ENCODE measurements at regions not wholly inside any gene's neighbourhood (a gene's known extent, or its start where the extent isn't known, plus 50 kb on each side); places are given as distances from the start of the nearest gene placed in this dataset.

GRCh38 chr9:14451949-14452348 is 138.0 kb upstream of the NFIB start:
- BruUV-seq (replicated peaks) = no TSS peak
- no peak for TF ChIP-seq ELF1 (IDR thresholded peaks at IDR 0.05; ENCODE audit: borderline replicate concordance, low read depth)
- no peak for TF ChIP-seq EGR1 (IDR thresholded peaks at IDR 0.05; ENCODE audit: low read depth)
- TF ChIP-seq SP1 (IDR thresholded peaks at IDR 0.05; ENCODE audit: low read depth) = no peak
- TF ChIP-seq POLR2A (IDR thresholded peaks at IDR 0.05; ENCODE audit: borderline replicate concordance, extremely low read depth, insufficient read depth, insufficient read length) = no peak
- TF ChIP-seq YY1 (IDR thresholded peaks at IDR 0.05; ENCODE audit: extremely low read depth, insufficient replicate concordance, low read depth, low read length) = no peak
- no peak for TF ChIP-seq CEBPB (IDR thresholded peaks at IDR 0.05; ENCODE audit: low read depth)
- H3K27ac ChIP-seq (ENCODE audit: low read depth, low read length) = no peak overlapping the region
- H3K27me3 ChIP-seq (ENCODE audit: insufficient read depth, low read length) = peaks cover 35% of the 10 kb centered on the region
- H3K4me1 ChIP-seq (ENCODE audit: control insufficient read depth in 1 of 2, insufficient read depth in 2 of 2, low read length in 2 of 2) = no peaks in the 10 kb centered on the region
- H4K20me1 ChIP-seq (ENCODE audit: insufficient read depth) = no peaks in the 10 kb centered on the region
- DNase-seq (ENCODE audit: low read depth, low spot score) = no peak
- no peak overlapping the region for H3K4me3 ChIP-seq (replicated peaks in 1 of 2; ENCODE audit: low read depth in 1 of 2, low read length in 2 of 2)
- ChIA-PET POLR2A (no interaction called here), CTCF (no interaction called here), RAD21 (ENCODE audit: low non-redundant PET in 1 of 2, low total read pairs in 2 of 2, uncharacterized antibody in 2 of 2, unreplicated experiment in 2 of 2) (no interaction called here)
- H3K79me2 ChIP-seq (ENCODE audit: insufficient read depth, low read length) = no peaks in the 10 kb centered on the region
- no peaks in the 10 kb centered on the region for H3K9me3 ChIP-seq (ENCODE audit: control insufficient read depth in 1 of 2, insufficient read depth in 1 of 2, low read depth in 1 of 2, low read length in 2 of 2)
- H3K36me3 ChIP-seq (ENCODE audit: control insufficient read depth in 1 of 2, insufficient read depth in 2 of 2, low read length in 2 of 2) = no peaks in the 10 kb centered on the region
- H3K9me2 ChIP-seq (ENCODE audit: insufficient read depth) = no peaks in the 10 kb centered on the region
- intact Hi-C loops (cut with micrococcal nuclease) = no loop called here
- no peak overlapping the region for H2AFZ ChIP-seq (ENCODE audit: low read depth, low read length, poor library complexity, severe bottlenecking)
- no peak overlapping the region for H3K4me2 ChIP-seq (ENCODE audit: low read length)
- H3K9ac ChIP-seq (ENCODE audit: low read length) = no peak overlapping the region
- no peak for ATAC-seq

GRCh38 chr9:14447103-14447502 is 133.2 kb upstream of the NFIB start:
- Histone ChIP-seq H3K36me3 (ENCODE audit: control insufficient read depth in 1 of 2, insufficient read depth in 2 of 2, low read length in 2 of 2) (no peaks in the 10 kb centered on the region), H3K9me3 (ENCODE audit: control insufficient read depth in 1 of 2, insufficient read depth in 1 of 2, low read depth in 1 of 2, low read length in 2 of 2) (no peaks in the 10 kb centered on the region), H3K27ac (ENCODE audit: low read depth, low read length) (no peak overlapping the region), H2AFZ (ENCODE audit: low read depth, low read length, poor library complexity, severe bottlenecking) (no peak overlapping the region), H3K9ac (ENCODE audit: low read length) (no peak overlapping the region), H3K27me3 (ENCODE audit: insufficient read depth, low read length) (peaks cover 15% of the 10 kb centered on the region), H4K20me1 (ENCODE audit: insufficient read depth) (no peaks in the 10 kb centered on the region), H3K4me3 (replicated peaks in 1 of 2; ENCODE audit: low read depth in 1 of 2, low read length in 2 of 2) (no peak overlapping the region), H3K4me1 (ENCODE audit: control insufficient read depth in 1 of 2, insufficient read depth in 2 of 2, low read length in 2 of 2) (no peaks in the 10 kb centered on the region), H3K4me2 (ENCODE audit: low read length) (no peak overlapping the region), H3K79me2 (ENCODE audit: insufficient read depth, low read length) (no peaks in the 10 kb centered on the region), H3K9me2 (ENCODE audit: insufficient read depth) (no peaks in the 10 kb centered on the region)
- DNase-seq (ENCODE audit: low read depth, low spot score) (no peak), ATAC-seq (no peak)
- CTCF ChIA-PET = no interaction called here
- intact Hi-C loops (cut with micrococcal nuclease) = no loop called here
- BruUV-seq (replicated peaks) = no TSS peak
- RAD21 ChIA-PET (ENCODE audit: low non-redundant PET in 1 of 2, low total read pairs in 2 of 2, uncharacterized antibody in 2 of 2, unreplicated experiment in 2 of 2) = no interaction called here
- POLR2A ChIA-PET = no interaction called here
- TF ChIP-seq POLR2AphosphoS5 (IDR thresholded peaks at IDR 0.05; ENCODE audit: low read depth, low read length) (no peak), CEBPB (IDR thresholded peaks at IDR 0.05; ENCODE audit: low read depth) (no peak), ZBTB33 (IDR thresholded peaks at IDR 0.05; ENCODE audit: extremely low read depth, insufficient replicate concordance, low read length) (no peak), CTCF (IDR thresholded peaks at IDR 0.05 in 2 of 3, conservative IDR thresholded peaks at IDR 0.05 in 1 of 3; ENCODE audit: borderline replicate concordance in 1 of 3, insufficient read depth in 1 of 3, low read depth in 2 of 3, low read length in 2 of 3) (no peak), ELF1 (IDR thresholded peaks at IDR 0.05; ENCODE audit: borderline replicate concordance, low read depth) (no peak), JUND (IDR thresholded peaks at IDR 0.05) (no peak), SP1 (IDR thresholded peaks at IDR 0.05; ENCODE audit: low read depth) (no peak), ZFX (IDR thresholded peaks at IDR 0.05) (no peak), ATF3 (IDR thresholded peaks at IDR 0.05) (no peak), EGR1 (IDR thresholded peaks at IDR 0.05; ENCODE audit: low read depth) (no peak), FOSL1 (IDR thresholded peaks at IDR 0.05; ENCODE audit: low read depth) (no peak), SIN3A (IDR thresholded peaks at IDR 0.05; ENCODE audit: low read depth) (no peak)

Measured in HCT116 (cell line).